ENCODE measurements at regions not wholly inside any gene's neighbourhood (a gene's known extent, or its start where the extent isn't known, plus 50 kb on each side); places are given as distances from the start of the nearest gene placed in this dataset.

GRCh38 chr2:181762000-181762399 lies 81.7 kb upstream of the NEUROD1 start:
- no peak for DNase-seq (ENCODE audit: low spot score in 2 of 2, unreplicated experiment in 2 of 2)
- Mint-ChIP-seq H3K27me3 (ENCODE audit: low read depth) (peaks cover 17% of the 10 kb centered on the region), H3K4me1 (peaks cover 11% of the 10 kb centered on the region), H3K36me3 (no peaks in the 10 kb centered on the region), H3K9me3 (no peaks in the 10 kb centered on the region), H3K27ac (peak overlapping the region; percentile 47), H3K4me3 (no peak overlapping the region)
- TF ChIP-seq CTCF (IDR thresholded peaks at IDR 0.05; ENCODE audit: unreplicated experiment): no peak

- peaks cover 11% of the 10 kb centered on the region for H3K4me1 Mint-ChIP-seq
- no peak overlapping the region for H3K4me3 Mint-ChIP-seq
- no peaks in the 10 kb centered on the region for H3K9me3 Mint-ChIP-seq
- TF ChIP-seq CTCF (IDR thresholded peaks at IDR 0.05; ENCODE audit: unreplicated experiment): no peak
- H3K27me3 Mint-ChIP-seq (ENCODE audit: low read depth): peaks cover 17% of the 10 kb centered on the region
- no peaks in the 10 kb centered on the region for H3K36me3 Mint-ChIP-seq
- no peak for DNase-seq (ENCODE audit: low spot score in 2 of 2, unreplicated experiment in 2 of 2)
- no peak overlapping the region for H3K27ac Mint-ChIP-seq
These were observed 82.5 kb upstream of the NEUROD1 start for GRCh38 chr2:181762848-181763247.

- Mint-ChIP-seq H3K4me3 (no peak overlapping the region), H3K27me3 (ENCODE audit: low read depth) (peaks cover 17% of the 10 kb centered on the region), H3K4me1 (peaks cover 11% of the 10 kb centered on the region), H3K36me3 (no peaks in the 10 kb centered on the region), H3K27ac (no peak overlapping the region), H3K9me3 (no peaks in the 10 kb centered on the region)
- DNase-seq (ENCODE audit: low spot score in 2 of 2, unreplicated experiment in 2 of 2): no peak
- TF ChIP-seq CTCF (IDR thresholded peaks at IDR 0.05; ENCODE audit: unreplicated experiment): no peak
These were observed 83.1 kb upstream of the NEUROD1 start for GRCh38 chr2:181763423-181763822.

GRCh38 chr2:181764095-181764963 lies 84.0 kb upstream of the NEUROD1 start:
- peaks cover 11% of the 10 kb centered on the region for H3K4me1 Mint-ChIP-seq
- peaks cover 15% of the 10 kb centered on the region for H3K27me3 Mint-ChIP-seq (ENCODE audit: low read depth)
- no peak overlapping the region for H3K27ac Mint-ChIP-seq
- no peak for DNase-seq (ENCODE audit: low spot score in 2 of 2, unreplicated experiment in 2 of 2)
- no peak overlapping the region for H3K4me3 Mint-ChIP-seq
- H3K36me3 Mint-ChIP-seq: no peaks in the 10 kb centered on the region
- no peaks in the 10 kb centered on the region for H3K9me3 Mint-ChIP-seq
- TF ChIP-seq CTCF (IDR thresholded peaks at IDR 0.05; ENCODE audit: unreplicated experiment): no peak

- Mint-ChIP-seq H3K4me1 (peaks cover 5% of the 10 kb centered on the region), H3K27me3 (ENCODE audit: low read depth) (peaks cover 21% of the 10 kb centered on the region), H3K27ac (no peak overlapping the region), H3K9me3 (no peaks in the 10 kb centered on the region), H3K4me3 (no peak overlapping the region), H3K36me3 (no peaks in the 10 kb centered on the region)
- no peak for DNase-seq (ENCODE audit: low spot score in 2 of 2, unreplicated experiment in 2 of 2)
- no peak for TF ChIP-seq CTCF (IDR thresholded peaks at IDR 0.05; ENCODE audit: unreplicated experiment)
These were observed 85.8 kb upstream of the NEUROD1 start for GRCh38 chr2:181766129-181766528.

All from mesothelial cell of epicardium (in vitro differentiated cells).